ENCODE measurements at regions not wholly inside any gene's neighbourhood (a gene's known extent, or its start where the extent isn't known, plus 50 kb on each side); places are given as distances from the start of the nearest gene placed in this dataset.

DNA sequence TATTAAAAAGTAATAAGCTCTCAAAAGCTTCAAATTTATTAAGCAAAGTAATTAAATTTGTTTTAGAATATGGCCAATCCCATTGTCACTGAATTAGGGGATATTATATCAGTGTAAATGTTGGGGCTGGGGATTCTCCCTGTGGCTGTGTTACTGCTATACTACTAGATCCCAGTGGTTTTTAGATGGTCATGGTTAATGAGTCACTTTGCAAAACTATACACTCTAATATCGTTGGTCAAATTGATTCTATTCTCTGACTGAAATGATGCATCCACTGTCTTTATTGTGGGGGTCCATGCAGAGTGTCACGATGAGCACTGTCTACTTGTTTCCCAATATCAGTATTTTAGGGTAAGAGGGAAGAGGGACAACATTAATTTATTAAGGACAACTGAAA lies 336.9 kb upstream of the PREP start:
- TF ChIP-seq, protein P1, sequence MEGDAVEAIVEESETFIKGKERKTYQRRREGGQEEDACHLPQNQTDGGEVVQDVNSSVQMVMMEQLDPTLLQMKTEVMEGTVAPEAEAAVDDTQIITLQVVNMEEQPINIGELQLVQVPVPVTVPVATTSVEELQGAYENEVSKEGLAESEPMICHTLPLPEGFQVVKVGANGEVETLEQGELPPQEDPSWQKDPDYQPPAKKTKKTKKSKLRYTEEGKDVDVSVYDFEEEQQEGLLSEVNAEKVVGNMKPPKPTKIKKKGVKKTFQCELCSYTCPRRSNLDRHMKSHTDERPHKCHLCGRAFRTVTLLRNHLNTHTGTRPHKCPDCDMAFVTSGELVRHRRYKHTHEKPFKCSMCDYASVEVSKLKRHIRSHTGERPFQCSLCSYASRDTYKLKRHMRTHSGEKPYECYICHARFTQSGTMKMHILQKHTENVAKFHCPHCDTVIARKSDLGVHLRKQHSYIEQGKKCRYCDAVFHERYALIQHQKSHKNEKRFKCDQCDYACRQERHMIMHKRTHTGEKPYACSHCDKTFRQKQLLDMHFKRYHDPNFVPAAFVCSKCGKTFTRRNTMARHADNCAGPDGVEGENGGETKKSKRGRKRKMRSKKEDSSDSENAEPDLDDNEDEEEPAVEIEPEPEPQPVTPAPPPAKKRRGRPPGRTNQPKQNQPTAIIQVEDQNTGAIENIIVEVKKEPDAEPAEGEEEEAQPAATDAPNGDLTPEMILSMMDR (IDR thresholded peaks at IDR 0.05), result no peak
- no peak for TF ChIP-seq EZH2 (IDR thresholded peaks at IDR 0.05; ENCODE audit: borderline replicate concordance, insufficient read depth, low read depth, low read length, poor library complexity, severe bottlenecking)
